COLO829 (cell line): ENCODE measurements at regions not wholly inside any gene's neighbourhood (a gene's known extent, or its start where the extent isn't known, plus 50 kb on each side); places are given as distances from the start of the nearest gene placed in this dataset.

Experiments
- DNase-seq: peaks from one replicate; pipeline ENCODE4 v3.0.0; 2012; ENCODE audit warnings: low spot score

- no peak for DNase-seq
Observed at GRCh38 chr21:35370071-35370470, 321.0 kb upstream of the RUNX1 start.

GRCh38 chr21:35368326-35368725, 319.2 kb upstream of the RUNX1 start:
- no peak for DNase-seq

DNA sequence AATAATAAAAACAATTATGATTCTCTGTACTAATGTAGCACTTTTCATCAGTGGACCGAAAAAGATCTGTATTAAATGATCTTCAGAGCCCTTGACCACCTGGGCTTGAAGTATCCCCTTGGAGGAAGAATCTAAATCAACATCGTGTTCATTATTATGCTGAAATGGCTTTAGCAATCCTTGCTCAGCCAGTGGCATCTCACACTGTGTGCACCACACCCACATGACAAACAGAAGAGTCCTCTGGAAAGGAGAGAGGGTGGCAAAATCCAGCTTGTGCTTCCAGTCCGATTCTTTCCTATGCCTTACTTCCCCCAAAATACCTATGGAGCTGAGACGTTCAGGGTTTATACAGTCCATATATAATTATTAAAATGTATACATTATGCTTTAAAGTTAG, 318.5 kb upstream of the RUNX1 start:
- DNase-seq: no peak

DNA sequence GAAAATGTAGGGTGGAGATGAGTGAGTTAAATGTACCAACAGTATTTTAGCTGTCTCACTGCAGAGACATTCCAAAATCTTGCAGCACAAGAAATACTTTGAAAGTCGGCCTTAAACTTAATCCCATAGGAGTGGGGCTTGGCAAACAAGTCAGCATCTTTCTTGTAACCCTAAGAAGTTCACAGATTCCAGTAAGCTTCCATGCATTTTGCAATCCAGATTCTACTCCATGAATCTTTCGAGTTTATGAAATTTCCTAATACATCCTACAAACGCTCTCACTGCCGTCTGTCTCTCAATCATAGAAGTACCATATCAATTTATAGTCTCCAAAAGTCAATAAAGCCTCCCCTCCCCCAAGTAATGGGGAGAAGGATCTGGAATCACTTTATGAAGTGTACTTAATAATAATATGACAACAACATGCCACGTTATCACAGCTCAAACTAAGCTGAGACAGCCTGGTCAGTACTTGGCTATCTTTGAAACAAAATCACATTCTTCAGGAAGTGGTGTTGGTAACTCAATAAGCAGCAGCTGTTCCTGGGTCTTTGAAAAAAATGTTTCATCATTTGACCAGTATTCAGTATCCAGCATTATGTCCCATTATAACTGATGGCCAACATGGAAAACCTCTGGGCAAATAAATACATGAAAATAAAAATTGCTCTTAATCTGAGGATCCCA, 317.4 kb upstream of the RUNX1 start:
- no peak for DNase-seq

GRCh38 chr21:35363458-35363857, 314.4 kb upstream of the RUNX1 start:
- no peak for DNase-seq

DNA sequence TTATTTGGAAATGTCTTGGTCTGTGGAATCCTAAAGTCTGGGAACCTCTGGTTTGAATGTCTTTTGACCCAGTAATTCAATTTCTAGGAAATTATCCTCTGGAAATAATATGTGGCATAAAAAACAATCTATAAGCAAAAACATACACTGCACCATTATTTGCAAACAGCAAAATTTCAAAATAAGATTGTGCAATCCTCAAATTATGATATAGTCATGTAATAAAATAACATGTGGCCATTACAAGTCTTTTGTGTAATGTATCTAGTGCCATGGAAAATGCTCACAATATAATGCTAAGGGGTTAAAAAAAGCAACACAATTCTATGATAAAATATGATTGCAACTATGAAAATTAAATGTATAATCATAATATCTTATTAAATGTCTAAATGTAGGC, 312.9 kb upstream of the RUNX1 start:
- DNase-seq: no peak

DNA sequence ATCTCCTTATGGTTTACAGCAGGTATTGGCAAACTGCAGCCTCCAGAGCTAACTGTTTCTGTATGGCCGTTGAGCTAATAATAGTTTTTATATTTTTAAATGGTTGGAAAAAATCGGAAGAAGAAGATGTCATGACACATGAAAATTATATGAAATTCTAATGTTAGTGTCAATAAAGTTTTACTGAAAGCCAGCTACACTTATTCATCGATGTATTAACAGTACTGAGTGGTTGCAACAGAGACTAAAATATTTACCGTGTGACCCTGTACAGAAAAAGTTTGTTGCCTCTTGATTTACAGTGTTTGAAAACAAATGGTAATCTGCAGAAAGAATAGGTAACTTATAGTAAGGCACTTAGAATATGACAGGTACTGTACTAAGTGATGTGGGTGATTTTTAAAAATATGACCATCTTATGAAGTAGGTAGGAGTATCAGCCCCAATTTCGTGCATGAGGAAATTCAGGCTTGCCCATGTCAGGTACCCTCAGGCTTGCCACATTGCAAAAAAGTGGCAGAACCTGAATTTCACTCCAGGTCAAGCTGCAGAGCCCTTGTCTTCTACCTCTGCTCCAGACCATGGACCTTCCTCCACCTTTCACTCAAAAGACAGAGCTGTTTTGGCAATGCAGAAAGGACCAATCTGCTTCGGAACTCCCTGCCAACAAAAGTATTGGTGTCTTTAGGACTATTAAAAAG, 311.9 kb upstream of the RUNX1 start:
- no peak for DNase-seq

DNA sequence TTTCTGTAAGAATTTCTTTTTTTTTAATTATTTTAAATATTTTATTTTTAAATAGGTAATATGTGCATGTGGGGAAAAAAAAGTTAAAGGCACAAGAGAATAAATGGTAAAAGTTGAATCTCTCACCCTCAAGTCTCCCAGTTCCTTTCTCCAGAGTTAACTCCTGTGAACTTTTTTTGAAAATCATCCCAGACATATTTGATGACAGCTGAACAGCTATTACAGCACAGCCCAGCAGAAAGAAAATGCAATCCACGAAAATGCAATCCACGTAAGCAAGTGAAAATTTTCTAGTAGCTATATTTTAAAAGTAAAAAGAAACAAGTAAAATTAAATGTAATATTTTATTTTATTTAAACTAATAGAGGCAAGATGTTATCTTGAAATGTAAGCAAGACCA, 310.0 kb upstream of the RUNX1 start:
- DNase-seq: no peak

GRCh38 chr21:35358008-35358407, 308.9 kb upstream of the RUNX1 start:
- DNase-seq: no peak

DNA sequence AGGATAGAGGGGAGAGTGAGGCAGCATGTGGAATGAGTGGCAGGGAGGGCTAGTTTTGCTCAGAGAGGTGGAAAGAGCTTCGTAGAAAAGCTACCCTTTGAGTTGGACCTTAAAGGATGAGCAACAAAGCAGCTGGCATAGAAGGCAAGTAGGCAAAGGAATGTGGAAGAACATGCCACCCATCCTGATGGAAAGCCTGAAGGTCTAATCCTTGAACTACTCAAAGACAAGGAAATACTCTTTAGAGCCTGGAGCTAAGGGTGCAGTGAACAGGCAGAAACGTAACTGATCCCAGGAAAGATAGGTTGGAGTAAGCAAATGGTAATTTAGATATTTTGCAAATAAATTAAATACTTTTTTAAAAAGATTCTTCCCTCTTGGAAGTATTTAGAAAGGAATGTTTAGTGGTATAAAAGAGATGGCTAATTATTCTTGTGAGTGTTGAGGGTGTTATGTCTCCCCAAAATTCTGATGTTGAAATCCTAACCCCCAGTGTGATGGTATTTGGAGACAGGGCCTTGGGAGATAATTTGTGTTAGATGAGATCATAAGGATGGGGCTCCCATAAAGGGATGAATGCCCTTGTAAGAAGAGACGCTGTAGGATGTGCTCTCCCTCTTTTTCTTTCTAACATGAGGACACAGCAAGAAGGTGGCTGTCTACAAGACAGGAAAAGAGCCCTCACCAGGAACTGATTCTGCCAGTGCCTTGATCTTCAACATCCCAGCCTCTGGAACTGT, 308.1 kb upstream of the RUNX1 start:
- no peak for DNase-seq

DNA sequence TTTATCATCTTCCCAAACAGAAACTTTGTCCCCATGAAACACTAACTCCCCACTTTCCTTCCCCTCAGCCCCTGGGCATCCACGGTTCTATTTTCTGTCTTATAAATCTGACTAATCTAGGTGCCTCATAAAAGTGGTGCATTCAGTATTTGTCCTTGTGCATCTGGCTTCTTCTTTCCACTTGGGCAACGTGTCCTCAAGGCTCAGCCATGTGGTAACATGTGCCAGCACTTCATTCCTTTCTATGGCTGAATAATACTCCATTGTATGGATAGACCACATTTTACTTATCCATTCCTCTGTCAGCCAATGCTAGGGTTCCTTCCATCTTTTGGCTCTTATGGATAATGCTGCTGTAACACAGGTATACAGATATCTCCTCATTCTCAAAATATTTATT, 305.0 kb upstream of the RUNX1 start:
- no peak for DNase-seq

DNA sequence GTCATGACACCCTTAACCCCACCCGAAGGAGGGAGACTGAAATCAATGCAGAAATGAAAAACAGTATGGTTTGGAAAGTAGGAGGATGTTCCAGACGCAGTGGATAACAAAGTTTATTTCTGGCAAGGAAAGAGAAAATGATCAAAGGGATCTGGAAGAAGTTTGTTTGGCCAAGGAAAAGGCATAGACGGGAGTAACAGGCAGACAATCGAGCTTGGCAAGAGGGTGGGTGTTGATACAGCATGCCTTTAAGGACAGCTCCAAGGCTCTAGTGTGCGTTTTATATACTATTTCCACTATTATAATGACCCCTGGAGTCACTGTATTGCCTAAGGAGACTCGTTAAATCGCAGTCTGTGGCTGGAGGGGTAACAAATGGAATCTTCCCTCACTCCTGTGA, 303.7 kb upstream of the RUNX1 start:
- DNase-seq: no peak

- DNase-seq: no peak
Observed at GRCh38 chr21:35352066-35352770, 303.1 kb upstream of the RUNX1 start.

DNA sequence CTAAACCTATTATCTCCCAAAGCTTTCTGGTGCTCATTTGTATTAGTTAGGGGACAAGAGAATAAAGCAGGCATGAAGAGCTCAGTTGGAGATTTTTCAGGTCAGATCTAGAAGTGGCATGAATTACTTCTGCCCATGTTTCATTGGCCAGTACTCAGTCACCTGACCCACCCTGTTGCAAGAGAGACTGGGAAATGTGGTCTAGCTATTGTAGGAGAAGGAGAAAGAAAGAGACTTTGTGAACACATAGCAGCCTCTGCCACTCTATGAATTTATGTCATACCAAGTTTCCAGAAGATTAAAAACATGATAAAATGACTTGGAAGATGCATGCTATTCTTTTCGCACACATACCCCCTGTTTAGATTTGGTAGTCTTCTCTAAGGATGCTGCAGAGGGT, 302.3 kb upstream of the RUNX1 start:
- DNase-seq: no peak

DNA sequence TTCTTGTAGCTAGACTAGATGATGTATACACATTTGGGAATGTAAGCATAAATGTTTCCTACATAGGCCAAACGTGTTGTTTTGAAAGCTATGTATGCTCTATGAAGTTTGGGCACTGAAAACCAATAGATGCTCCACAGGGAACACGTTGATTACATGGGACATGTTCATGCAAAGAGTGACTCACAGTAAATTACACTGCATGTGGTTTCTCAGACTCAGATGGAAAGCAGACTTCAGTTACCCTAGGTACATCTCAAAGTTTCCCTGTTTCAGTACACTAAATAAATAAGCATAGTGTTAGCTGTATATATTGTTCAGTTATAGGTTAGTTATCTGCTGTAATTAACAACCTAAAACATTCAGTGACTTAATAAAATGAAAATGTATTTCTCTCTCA, 301.9 kb upstream of the RUNX1 start:
- DNase-seq: no peak

DNA sequence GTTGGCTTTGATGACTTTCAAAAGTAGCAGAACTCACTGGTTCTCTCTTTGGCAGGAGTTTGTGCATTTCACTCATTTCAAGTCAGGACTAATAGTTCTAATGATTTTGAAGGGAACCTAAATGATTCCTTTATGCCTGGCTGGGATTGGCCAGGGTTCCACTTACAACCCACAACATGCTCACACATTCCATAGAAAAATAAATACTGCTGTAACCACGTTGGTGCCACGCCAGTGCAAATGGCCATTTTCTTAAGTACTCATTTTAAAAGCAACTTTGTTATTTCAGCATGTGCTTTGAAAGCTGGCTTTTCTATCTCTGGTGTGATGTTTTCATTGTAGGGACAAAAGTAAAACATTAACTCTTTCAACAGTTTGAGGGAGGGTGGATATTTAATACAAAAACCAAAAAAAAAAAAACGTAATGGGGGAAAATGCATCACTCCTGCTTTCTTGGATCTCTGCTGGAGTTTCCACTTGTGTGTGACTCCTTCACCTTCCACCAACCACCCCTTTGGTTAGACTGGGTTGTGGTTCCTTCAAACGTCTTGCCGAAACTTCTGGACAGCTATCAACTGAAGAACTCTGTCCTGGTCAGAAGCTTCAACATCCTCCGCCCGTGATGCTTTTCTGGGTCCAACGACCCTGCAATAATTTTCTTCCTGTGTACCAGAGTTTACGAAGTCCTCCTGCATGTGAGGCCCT, 300.4 kb upstream of the RUNX1 start:
- DNase-seq: no peak

DNA sequence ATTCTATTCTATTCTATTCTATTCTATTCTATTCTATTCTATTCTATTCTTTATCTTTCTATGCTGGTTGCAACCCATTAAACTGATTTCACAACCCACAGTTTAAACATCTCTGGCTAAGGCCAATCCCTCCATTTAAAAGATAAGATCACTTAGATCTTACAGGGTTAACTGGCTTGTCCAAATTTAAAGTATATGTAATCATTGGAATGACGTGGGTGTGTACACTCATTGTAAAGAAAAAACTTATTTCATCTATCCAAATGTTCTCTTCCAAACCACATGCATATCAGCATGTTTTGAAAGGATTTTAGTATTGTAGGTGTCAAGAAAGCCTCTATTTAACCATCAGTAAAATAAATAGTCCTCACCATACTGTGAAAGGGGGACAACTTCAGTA, 299.6 kb upstream of the RUNX1 start:
- DNase-seq: no peak

DNA sequence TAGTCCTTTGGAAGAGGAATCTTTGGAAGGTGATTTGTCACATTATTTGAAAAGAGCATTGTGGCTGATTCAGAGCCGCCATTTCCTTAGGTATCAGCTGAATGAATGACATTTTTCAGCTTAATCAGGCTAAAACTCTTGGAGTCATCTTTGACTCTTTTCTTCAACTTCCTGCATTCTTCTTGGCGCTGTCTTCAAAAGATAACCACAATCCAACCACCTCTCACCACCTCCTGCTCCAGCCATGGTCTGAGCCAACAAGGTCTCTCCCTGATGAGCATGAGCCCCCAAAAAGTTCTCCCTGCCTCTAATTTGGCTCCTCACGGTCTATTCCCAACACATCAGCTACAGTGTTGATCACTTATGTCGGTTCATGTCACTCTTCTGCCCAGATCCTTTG, 297.6 kb upstream of the RUNX1 start:
- DNase-seq: no peak

DNA sequence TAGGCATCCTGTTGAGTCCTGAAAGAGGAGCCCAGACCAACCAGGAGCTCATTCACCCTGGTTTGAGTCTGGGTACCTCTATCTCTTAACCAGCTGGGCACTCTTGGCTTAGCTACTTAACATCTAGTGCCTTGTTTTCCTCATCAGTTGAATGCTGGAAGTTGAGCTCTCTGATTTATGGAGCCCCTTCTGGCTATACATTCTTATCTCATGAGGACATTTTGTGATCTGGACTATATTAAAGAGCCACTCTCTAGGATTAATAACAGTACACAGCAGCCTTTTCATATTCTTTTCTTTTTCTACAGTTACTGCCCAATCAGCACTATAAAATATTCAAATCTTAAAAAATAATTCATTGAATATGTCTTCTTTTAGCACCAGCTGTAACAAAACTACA, 296.9 kb upstream of the RUNX1 start:
- DNase-seq: no peak

GRCh38 chr21:35344582-35344981, 295.5 kb upstream of the RUNX1 start:
- no peak for DNase-seq

GRCh38 chr21:35343046-35343819, 294.1 kb upstream of the RUNX1 start:
- no peak for DNase-seq
